SK-N-SH (cell line): ENCODE measurements at regions not wholly inside any gene's neighbourhood (a gene's known extent, or its start where the extent isn't known, plus 50 kb on each side); places are given as distances from the start of the nearest gene placed in this dataset.

Experiments used
- CTCF ChIA-PET: fragments of 300-600, 350-600 bp; formaldehyde crosslinking; extraction: SDS; loops from one replicate; lab custom pipeline; 2021; lab: Yijun Ruan, JAX
- POLR2A ChIA-PET: fragments of 350-600 bp; sonication (Branson Sonifier 250); formaldehyde crosslinking; extraction: SDS; loops from one replicate; lab custom pipeline; 2020; ENCODE audit warnings: antibody characterized with exemption, inconsistent platforms; lab: Yijun Ruan, JAX
- DNase-seq: peaks from one replicate; pipeline ENCODE4 v3.0.0; 2012
- H2AFZ ChIP-seq: fragments of 200-600 bp; sonication (generic); 2 replicates; pipeline ENCODE4 v1.8.1; 2016; ENCODE audit warnings: antibody characterized with exemption, mild to moderate bottlenecking, low read depth
- H3F3A ChIP-seq: fragments of 200-600 bp; sonication (generic); replicated peaks from 2 replicates; pipeline ENCODE3; 2016; ENCODE audit warnings: antibody characterized with exemption, mild to moderate bottlenecking; ENCODE audit not compliant: insufficient read depth
- H3K27ac ChIP-seq, 2 experiments: fragments of 200-500 bp in 1 of 2; fragments of 200-600 bp in 1 of 2; sonication (Bioruptor generic) in 1 of 2; sonication (generic), shearing (Covaris generic) in 1 of 2; 2 replicates each; pipeline versions ENCODE4 v1.5.1 to v1.6.1; 2014 to 2016; ENCODE audit warnings: low read depth in 2 of 2, inconsistent platforms in 1 of 2, low read length in 1 of 2, mild to moderate bottlenecking in 1 of 2, mixed read lengths in 1 of 2
- H3K27me3 ChIP-seq: fragments of 200-600 bp; sonication (generic), shearing (Covaris generic); 2 replicates; pipeline ENCODE4 v1.6.1; 2016; ENCODE audit warnings: mixed run types; ENCODE audit not compliant: insufficient read depth
- H3K36me3 ChIP-seq, 2 experiments: fragments of 200-500 bp in 1 of 2; fragments of 200-600 bp in 1 of 2; sonication (Bioruptor generic) in 1 of 2; sonication (generic) in 1 of 2; replicated peaks in 1 of 2; 2 replicates each; pipeline versions ENCODE3 to v1.5.1; 2014 to 2016; ENCODE audit warnings: low read length in 1 of 2, mild to moderate bottlenecking in 1 of 2; ENCODE audit not compliant: insufficient read depth in 2 of 2, control insufficient read depth in 1 of 2
- H3K4me1 ChIP-seq, 2 experiments: fragments of 200-500 bp in 1 of 2; fragments of 200-600 bp in 1 of 2; sonication (Bioruptor generic) in 1 of 2; sonication (generic), shearing (Covaris generic) in 1 of 2; 2 replicates each; pipeline versions ENCODE4 v1.5.1 to v1.6.1; 2014 to 2016; ENCODE audit warnings: low read depth in 1 of 2, low read length in 1 of 2, mixed run types in 1 of 2; ENCODE audit not compliant: insufficient read depth in 2 of 2, control insufficient read depth in 1 of 2
- H3K4me2 ChIP-seq: fragments of 200-600 bp; sonication (generic), shearing (Covaris generic); 2 replicates; pipeline ENCODE4 v1.6.1; 2017; ENCODE audit warnings: mixed run types
- H3K4me3 ChIP-seq, 2 experiments: fragments of 200-500 bp in 1 of 2; fragments of 200-600 bp in 1 of 2; sonication (Bioruptor generic) in 1 of 2; sonication (generic), shearing (Covaris generic) in 1 of 2; 2 replicates each; pipeline versions ENCODE4 v1.5.1 to v1.8.1; 2014 to 2016; ENCODE audit warnings: low read depth in 2 of 2, inconsistent platforms in 1 of 2, low read length in 1 of 2, mild to moderate bottlenecking in 1 of 2, mixed read lengths in 1 of 2, moderate library complexity in 1 of 2
- H3K79me2 ChIP-seq: fragments of 200-600 bp; sonication (generic); 2 replicates; pipeline ENCODE4 v1.8.1; 2017; ENCODE audit warnings: mild to moderate bottlenecking; ENCODE audit not compliant: insufficient read depth
- H3K9ac ChIP-seq: fragments of 200-600 bp; sonication (generic); 2 replicates; pipeline ENCODE4 v1.6.1; 2017; ENCODE audit warnings: mixed run types
- H3K9me2 ChIP-seq: fragments of 200-600 bp; sonication (generic); 2 replicates; pipeline ENCODE4 v1.6.1; 2017; ENCODE audit warnings: mixed run types
- H3K9me3 ChIP-seq: fragments of 200-600 bp; sonication (generic); 2 replicates; pipeline ENCODE4 v1.6.1; 2017; ENCODE audit warnings: mixed run types, mild to moderate bottlenecking, moderate library complexity
- H4K20me1 ChIP-seq: fragments of 200-600 bp; sonication (generic); 2 replicates; pipeline ENCODE4 v1.6.1; 2017; ENCODE audit warnings: mild to moderate bottlenecking, mixed run types; ENCODE audit not compliant: insufficient read depth
- CTCF ChIP-seq: fragments of 200-600 bp; sonication (generic); IDR thresholded peaks from 2 replicates; pipeline ENCODE4 v1.6.1; 2017; ENCODE audit warnings: antibody characterized with exemption, mild to moderate bottlenecking, moderate library complexity
- ELF1 ChIP-seq: IDR thresholded peaks from 2 replicates; pipeline ENCODE4 v1.4.0; 2012
- EP300 ChIP-seq, 2 experiments: IDR thresholded peaks; 2 replicates each; pipeline versions ENCODE4 v1.4.0 to v1.6.1; 2012; ENCODE audit warnings: borderline replicate concordance in 1 of 2, low read depth in 1 of 2, low read length in 1 of 2
- FOXM1 ChIP-seq: IDR thresholded peaks from 2 replicates; pipeline ENCODE4 v1.4.0; 2012; ENCODE audit warnings: low read depth, mild to moderate bottlenecking
- GABPA ChIP-seq: IDR thresholded peaks from 2 replicates; pipeline ENCODE4 v1.4.0; 2012; ENCODE audit warnings: low read depth, mild to moderate bottlenecking
- JUND ChIP-seq: IDR thresholded peaks from 2 replicates; pipeline ENCODE4 v1.4.0; 2012
- NFIC ChIP-seq: IDR thresholded peaks from 2 replicates; pipeline ENCODE4 v1.4.0; 2012; ENCODE audit warnings: borderline replicate concordance
- NRF1 ChIP-seq: IDR thresholded peaks from 2 replicates; pipeline ENCODE4 v1.6.1; 2012; ENCODE audit warnings: low read depth, mild to moderate bottlenecking, low read length
- RCOR1 ChIP-seq: fragments of 150-350 bp; IDR thresholded peaks from 2 replicates; pipeline ENCODE4 v1.6.1; 2017; ENCODE audit warnings: antibody characterized with exemption, low read length
- RFX5 ChIP-seq: IDR thresholded peaks from 2 replicates; pipeline ENCODE4 v1.6.1; 2012; ENCODE audit warnings: mild to moderate bottlenecking, improper control_type of control experiment, low read length
- RXRA ChIP-seq: IDR thresholded peaks from 2 replicates; pipeline ENCODE4 v1.4.0; 2012; ENCODE audit warnings: low read depth, mild to moderate bottlenecking, borderline replicate concordance
- SIN3A ChIP-seq: IDR thresholded peaks from 2 replicates; pipeline ENCODE4 v1.6.1; 2012; ENCODE audit warnings: low read depth, mild to moderate bottlenecking, low read length, moderate library complexity, borderline replicate concordance
- SMC3 ChIP-seq: IDR thresholded peaks from 2 replicates; pipeline ENCODE4 v1.6.1; 2012; ENCODE audit warnings: low read depth, low read length, improper control_type of control experiment
- TAF1 ChIP-seq: IDR thresholded peaks from 2 replicates; pipeline ENCODE4 v1.6.1; 2012; ENCODE audit warnings: low read depth, mild to moderate bottlenecking, low read length, moderate library complexity, borderline replicate concordance
- TCF12 ChIP-seq: IDR thresholded peaks from 2 replicates; pipeline ENCODE4 v1.4.0; 2012
- USF2 ChIP-seq: fragments of 150-350 bp; IDR thresholded peaks from 2 replicates; pipeline ENCODE4 v1.6.1; 2017; ENCODE audit warnings: antibody characterized with exemption, low read length, low read depth, borderline replicate concordance
- YY1 ChIP-seq: IDR thresholded peaks from 2 replicates; pipeline ENCODE4 v1.4.0; 2012; ENCODE audit warnings: low read depth, mild to moderate bottlenecking
- ZBTB33 ChIP-seq: IDR thresholded peaks from 2 replicates; pipeline ENCODE4 v1.4.0; 2012; ENCODE audit warnings: low read depth, borderline replicate concordance

- Histone ChIP-seq H3K27ac (no peak overlapping the region), H3F3A (no peaks in the 10 kb centered on the region), H3K4me3 (no peak overlapping the region), H3K79me2 (no peaks in the 10 kb centered on the region), H3K9ac (no peak overlapping the region), H4K20me1 (no peaks in the 10 kb centered on the region), H3K9me2 (no peaks in the 10 kb centered on the region; the same call in 1 of the 2 replicates), H3K4me2 (no peak overlapping the region), H3K36me3 (no peaks in the 10 kb centered on the region), H3K27me3 (no peaks in the 10 kb centered on the region), H2AFZ (no peak overlapping the region), H3K9me3 (0 out of 2 replicates have a peak, but pooled peaks cover 4% of the 10 kb centered on the region), H3K4me1 (no peaks in the 10 kb centered on the region)
- CTCF ChIA-PET: no interaction called here
- POLR2A ChIA-PET: no interaction called here
- TF ChIP-seq RCOR1: no peak
- no peak for TF ChIP-seq SMC3
- TF ChIP-seq ZBTB33: no peak
- TF ChIP-seq SIN3A: no peak
- no peak for TF ChIP-seq ELF1
- no peak for DNase-seq
These were observed 479.4 kb upstream of the SYNCRIP start for GRCh38 chr6:86122086-86122485.

- no peaks in the 10 kb centered on the region for H3K79me2 ChIP-seq
- no peaks in the 10 kb centered on the region; the same call in 1 of the 2 replicates for H3K9me2 ChIP-seq
- H3K9ac ChIP-seq: no peak overlapping the region
- no peak for DNase-seq
- no peak overlapping the region for H2AFZ ChIP-seq
- no peaks in the 10 kb centered on the region for H4K20me1 ChIP-seq
- TF ChIP-seq GABPA: no peak
- no peak for TF ChIP-seq RFX5
- no peak for TF ChIP-seq USF2
- TF ChIP-seq JUND: no peak
- TF ChIP-seq TCF12: no peak
- no peak for TF ChIP-seq ZBTB33
- TF ChIP-seq NFIC: no peak
- TF ChIP-seq RXRA: no peak
- TF ChIP-seq RCOR1: no peak
- TF ChIP-seq FOXM1: no peak
- TF ChIP-seq YY1: no peak
- TF ChIP-seq TAF1: no peak
- no peak for TF ChIP-seq CTCF
- TF ChIP-seq EP300 (IDR thresholded peaks at IDR 0.05; ENCODE audit: borderline replicate concordance in 1 of 2, low read depth in 1 of 2, low read length in 1 of 2): no peak
- no peak for TF ChIP-seq NRF1
- H3K4me1 ChIP-seq: no peaks in the 10 kb centered on the region
- no peaks in the 10 kb centered on the region for H3K27me3 ChIP-seq
- POLR2A ChIA-PET: no interaction called here
- peaks cover 7% of the 10 kb centered on the region; the same call in 1 of the 2 replicates for H3K9me3 ChIP-seq
- H3K4me3 ChIP-seq: no peak overlapping the region
- no peak overlapping the region for H3K4me2 ChIP-seq
- CTCF ChIA-PET: interaction anchor here (1.5 kb wide), 1 partner anchor 12 kb away, joined by 3 read pairs; no protein-coding TSS in a partner anchor
- no peaks in the 10 kb centered on the region for H3F3A ChIP-seq
- H3K36me3 ChIP-seq: no peaks in the 10 kb centered on the region
- H3K27ac ChIP-seq: no peak overlapping the region
These were observed 475.6 kb upstream of the SYNCRIP start for GRCh38 chr6:86118271-86118670.
